K562 (cell line): ENCODE measurements at regions not wholly inside any gene's neighbourhood (a gene's known extent, or its start where the extent isn't known, plus 50 kb on each side); places are given as distances from the start of the nearest gene placed in this dataset.

Experiments used
- ATAC-seq: fragments of 200-7000 bp; cut with Tn5 transposase; 3 replicates; pipeline ENCODE4 v1.9.1; 2020; ENCODE audit warnings: moderate library complexity
- BruUV-seq: library from RNA; stranded (reverse); fragments of 400-500 nt; replicated peaks from 2 replicates; lab custom pipeline; 2021; lab: Mats Ljungman, UMichigan
- CTCF ChIA-PET: fragments of 300-600 bp; formaldehyde crosslinking; extraction: SDS; loops from one replicate; lab custom pipeline; 2021; ENCODE audit warnings: low intra/inter-chr PET ratio; lab: Yijun Ruan, JAX
- POLR2A ChIA-PET: fragments of 300-600, 350-650 bp; sonication (Branson Sonifier 250); formaldehyde crosslinking; extraction: SDS; loops from one replicate; lab custom pipeline; 2021; ENCODE audit warnings: antibody characterized with exemption, inconsistent platforms; lab: Yijun Ruan, JAX
- DNase-seq, 4 experiments: peaks; one replicate each; pipeline versions ENCODE4 v3.0.0 to v3.0.0-alpha.2; 2011 to 2018; ENCODE audit warnings: low spot score in 3 of 4, mixed read lengths in 3 of 4; ENCODE audit errors: extremely low read depth in 1 of 4
- FAIRE-seq: peaks from 2 replicates; lab custom pipeline; 2011; peaks lifted over from hg19 to GRCh38; lab: Jason Lieb, UNC
- H2AFZ ChIP-seq: 2 replicates; pipeline ENCODE4 v1.6.0; 2011; ENCODE audit warnings: low read depth, low read length, control low read depth, inconsistent platforms
- H3K27ac ChIP-seq: fragments of 200-600 bp; 3 replicates; pipeline ENCODE4 v1.8.0; 2011; ENCODE audit warnings: low read depth, mild to moderate bottlenecking, control low read depth, inconsistent platforms, low read length, moderate library complexity, mixed read lengths; ENCODE audit errors: extremely low read depth
- H3K27me3 ChIP-seq, 2 experiments: fragments of 300-600 bp in 1 of 2; 2 replicates in 1 of 2; 3 replicates in 1 of 2; pipeline versions ENCODE4 v1.6.0 to v1.8.0; 2011; ENCODE audit warnings: inconsistent platforms in 2 of 2, low read length in 2 of 2, mild to moderate bottlenecking in 1 of 2, mixed read lengths in 1 of 2, moderate library complexity in 1 of 2; ENCODE audit not compliant: control insufficient read depth in 2 of 2, insufficient read depth in 2 of 2
- H3K36me3 ChIP-seq: fragments of 300-600 bp; 3 replicates; pipeline ENCODE4 v1.8.0; 2011; ENCODE audit warnings: mild to moderate bottlenecking, low read length, inconsistent platforms; ENCODE audit not compliant: control insufficient read depth, insufficient read depth
- H3K4me1 ChIP-seq, 2 experiments: fragments of 200-600 bp in 1 of 2; replicated peaks in 1 of 2; 2 replicates in 1 of 2; 3 replicates in 1 of 2; pipeline versions ENCODE4 v1.5.1 to v1.8.0; 2011; ENCODE audit warnings: inconsistent platforms in 2 of 2, low read length in 2 of 2, mild to moderate bottlenecking in 1 of 2, mixed read lengths in 1 of 2, moderate library complexity in 1 of 2; ENCODE audit not compliant: control insufficient read depth in 2 of 2, insufficient read depth in 2 of 2
- H3K4me2 ChIP-seq: 2 replicates; pipeline ENCODE4 v1.6.1; 2011; ENCODE audit warnings: low read length, control low read depth, inconsistent platforms, mixed read lengths; ENCODE audit not compliant: insufficient read depth
- H3K4me3 ChIP-seq: fragments of 200-600 bp; sonication (generic), shearing (Covaris generic); 2 replicates; pipeline ENCODE4 v1.5.1; 2016; ENCODE audit warnings: control low read depth, inconsistent platforms
- H3K79me2 ChIP-seq: fragments of 200-600 bp; 3 replicates; pipeline ENCODE4 v1.8.0; 2011; ENCODE audit warnings: low read length, inconsistent platforms; ENCODE audit not compliant: control insufficient read depth, insufficient read depth
- H3K9ac ChIP-seq, 2 experiments: 2 replicates each; pipeline versions ENCODE4 v1.6.0 to v1.6.1; 2011; ENCODE audit warnings: low read depth in 2 of 2, low read length in 2 of 2, control low read depth in 1 of 2, inconsistent platforms in 1 of 2, mild to moderate bottlenecking in 1 of 2, mixed read lengths in 1 of 2; ENCODE audit not compliant: insufficient read depth in 1 of 2
- H3K9me1 ChIP-seq: one replicate; pipeline ENCODE4 v1.6.0; 2011; ENCODE audit warnings: inconsistent platforms, mild to moderate bottlenecking, low read length, moderate library complexity; ENCODE audit not compliant: control insufficient read depth, insufficient read depth
- H3K9me3 ChIP-seq: replicated peaks from 2 replicates; pipeline ENCODE4 v1.5.1; 2011; ENCODE audit warnings: low read depth, low read length, inconsistent platforms; ENCODE audit not compliant: control insufficient read depth, insufficient read depth
- H4K20me1 ChIP-seq: replicated peaks from 2 replicates; pipeline ENCODE4 v1.6.1; 2011; ENCODE audit warnings: low read length, inconsistent platforms, mixed read lengths; ENCODE audit not compliant: control insufficient read depth, insufficient read depth
- BRD9 ChIP-seq: fragments of 450-650 bp; IDR thresholded peaks from 2 replicates; pipeline ENCODE4 v1.6.1; 2018; ENCODE audit warnings: low read depth; ENCODE audit not compliant: partially characterized antibody
- CREB5 ChIP-seq: fragments of 250-450 bp; sonication (Bioruptor Pico); IDR thresholded peaks from 2 replicates; pipeline ENCODE4 v1.5.0; 2020; ENCODE audit warnings: mild to moderate bottlenecking
- FOXK1 ChIP-seq: sonication (generic); formaldehyde crosslinking; IDR thresholded peaks from 2 replicates; pipeline ENCODE4 v1.8.0; 2022; ENCODE audit warnings: missing genetic modification reagents, mild to moderate bottlenecking, borderline replicate concordance
- HOXB6 ChIP-seq: fragments of 250-450 bp; sonication (Bioruptor Pico); IDR thresholded peaks from 2 replicates; pipeline ENCODE4 v1.5.1; 2022; ENCODE audit warnings: mild to moderate bottlenecking, borderline replicate concordance
- SREBF2 ChIP-seq: sonication (generic); formaldehyde crosslinking; IDR thresholded peaks from 2 replicates; pipeline ENCODE4 v1.4.0; 2020; ENCODE audit warnings: mild to moderate bottlenecking, missing genetic modification reagents
- STAT5B ChIP-seq: fragments of 250-450 bp; sonication (Bioruptor Pico); IDR thresholded peaks from 2 replicates; pipeline ENCODE4 v1.8.0; 2021; ENCODE audit warnings: mild to moderate bottlenecking, inconsistent platforms
- TEAD1 ChIP-seq, 2 experiments: fragments of 450-650 bp in 1 of 2; sonication (generic) in 1 of 2; formaldehyde crosslinking; IDR thresholded peaks; 2 replicates each; pipeline versions ENCODE4 v1.4.0 to v1.8.0; 2020 to 2022; ENCODE audit warnings: mild to moderate bottlenecking in 2 of 2, missing genetic modification reagents in 1 of 2
- USF1 ChIP-seq: sonication (generic); formaldehyde crosslinking; IDR thresholded peaks from 2 replicates; pipeline ENCODE4 v1.9.0; 2022; ENCODE audit warnings: mild to moderate bottlenecking, missing genetic modification reagents
- YBX1 ChIP-seq: fragments of 450-650 bp; IDR thresholded peaks from 2 replicates; pipeline ENCODE4 v1.7.1; 2016; ENCODE audit warnings: mild to moderate bottlenecking
- ZNF133 ChIP-seq: fragments of 250-450 bp; sonication (Bioruptor Pico); IDR thresholded peaks from 2 replicates; pipeline ENCODE4 v1.4.0; 2020; ENCODE audit warnings: mild to moderate bottlenecking
- ZNF395 ChIP-seq: fragments of 200-800 bp; sonication (Bioruptor generic); IDR thresholded peaks from 2 replicates; pipeline ENCODE4 v1.6.1; 2017; ENCODE audit warnings: missing genetic modification characterization, missing compliant biosample characterization
- ZNF444 ChIP-seq: fragments of 250-450 bp; sonication (Bioruptor Pico); IDR thresholded peaks from 2 replicates; pipeline ENCODE4 v1.4.0; 2020; ENCODE audit warnings: mild to moderate bottlenecking, moderate library complexity
- ZNF609 ChIP-seq: sonication (generic); formaldehyde crosslinking; IDR thresholded peaks from 2 replicates; pipeline ENCODE4 v1.8.1; 2023; ENCODE audit warnings: missing genetic modification reagents, mild to moderate bottlenecking, borderline replicate concordance
- WGBS: fragments of 100-300 bp; shearing (Covaris generic); methylation state at CpG from one replicate; pipeline ENCODE4 v1.1.6; 2016; ENCODE audit warnings: low coverage, mixed read lengths; ENCODE audit not compliant: insufficient coverage; ENCODE audit errors: missing lambda C conversion rate; 5-methylcytosine and 5-hydroxymethylcytosine counted together
- in situ Hi-C: fragments of 300-500 bp; cut with MboI; formaldehyde crosslinking; loops from 4 replicates; pipeline ENCODE4 v1.15.0; 2018; ENCODE audit warnings: inconsistent platforms, mixed read lengths
- intact Hi-C: fragments of 100-400 bp; cut with micrococcal nuclease; formaldehyde crosslinking; loops from 2 replicates; pipeline ENCODE4 v1.14.2; 2022

- no peak overlapping the region for H3K9ac ChIP-seq
- ATAC-seq (no peak), DNase-seq (no peak), FAIRE-seq (no peak)
- no peaks in the 10 kb centered on the region for H3K9me3 ChIP-seq
- WGBS: 58% methylated on average over 4 of the region's 4 CpGs
- H3K4me2 ChIP-seq: no peak overlapping the region
- ChIA-PET POLR2A (no interaction called here), CTCF (no interaction called here)
- peak overlapping the region; percentile 66; the same call in 1 of the 2 replicates for H2AFZ ChIP-seq
- H3K79me2 ChIP-seq: no peaks in the 10 kb centered on the region
- H3K9me1 ChIP-seq: no peaks in the 10 kb centered on the region
- no peaks in the 10 kb centered on the region for H4K20me1 ChIP-seq
- peaks cover 0 to 5% of the 10 kb centered on the region in 2 experiments; a peak in 2 of 5 replicates for H3K4me1 ChIP-seq
- intact Hi-C loops: no loop called here
- H3K27ac ChIP-seq: no peak overlapping the region
- no peaks in the 10 kb centered on the region for H3K36me3 ChIP-seq
- in situ Hi-C loops: no loop called here
- no TSS peak for BruUV-seq
- no peaks in the 10 kb centered on the region for H3K27me3 ChIP-seq
- H3K4me3 ChIP-seq: no peak overlapping the region
- TF ChIP-seq ZNF444 (CRISPR knock-in tag) (no peak), FOXK1 (CRISPR knock-in tag) (no peak), USF1 (CRISPR knock-in tag) (no peak), ZNF133 (CRISPR knock-in tag) (no peak), YBX1 (no peak), HOXB6 (no peak), SREBF2 (no peak), ZNF395 (no peak), ZNF609 (CRISPR knock-in tag) (no peak), CREB5 (CRISPR knock-in tag) (no peak), STAT5B (CRISPR knock-in tag) (no peak), BRD9 (no peak), TEAD1 (CRISPR knock-in tag; IDR thresholded peaks at IDR 0.05) (no peak)
These were observed 108.4 kb upstream of the PRSS3 start for GRCh38 chr9:33686942-33687341.
